Erythroblast (primary cell): ENCODE measurements at regions not wholly inside any gene's neighbourhood (a gene's known extent, or its start where the extent isn't known, plus 50 kb on each side); places are given as distances from the start of the nearest gene placed in this dataset.
"Not testable (repeated sequence)": the region's sequence is repeated elsewhere in the genome, so short reads cannot be mapped to it uniquely, and the experiment has no call there.

ENCODE experiments used
- GATA1 ChIP-seq: IDR thresholded peaks from 2 replicates; pipeline ENCODE4 v1.6.1; 2011; ENCODE audit warnings: low read depth, mild to moderate bottlenecking, control low read depth, low read length, moderate library complexity
- POLR2A ChIP-seq: IDR thresholded peaks from 2 replicates; pipeline ENCODE4 v1.6.1; 2011; ENCODE audit warnings: mild to moderate bottlenecking, low read length

DNA sequence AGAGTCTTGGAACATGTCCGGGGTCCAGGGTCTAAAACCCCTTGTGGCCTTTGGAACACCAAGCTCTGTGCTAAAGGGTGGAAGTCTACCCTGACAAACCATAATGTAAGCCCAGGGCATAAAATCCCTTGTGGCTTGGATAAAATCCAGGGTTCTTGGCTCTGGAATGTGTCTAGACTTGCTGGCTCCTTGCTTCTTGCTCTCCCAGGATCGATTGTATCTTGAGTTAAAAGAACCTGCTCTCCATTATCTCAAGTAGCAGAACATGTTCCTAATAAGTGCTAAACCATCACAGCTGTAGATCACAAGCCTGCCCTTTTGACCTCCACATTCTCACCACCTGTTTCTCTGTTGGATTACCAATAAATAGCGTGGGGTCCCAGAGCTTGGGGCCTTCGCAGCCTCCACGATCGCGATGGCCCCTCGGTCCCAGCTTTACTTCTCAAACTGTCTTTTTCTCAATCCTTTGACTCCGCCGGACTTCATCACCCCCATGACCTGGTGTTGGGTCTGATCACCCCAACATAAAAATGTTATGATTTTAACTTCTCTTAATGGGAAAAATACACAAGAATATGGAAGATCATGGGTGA, 100.9 kb upstream of the PCLO start:
- not testable (repeated sequence) for TF ChIP-seq POLR2A, GATA1
